HEK293T (cell line): ENCODE measurements at regions not wholly inside any gene's neighbourhood (a gene's known extent, or its start where the extent isn't known, plus 50 kb on each side); places are given as distances from the start of the nearest gene placed in this dataset.

ENCODE experiments used
- BHLHE40 ChIP-seq: fragments of 450-650 bp; IDR thresholded peaks from 2 replicates; pipeline ENCODE4 v1.6.1; 2016; ENCODE audit warnings: mild to moderate bottlenecking, moderate library complexity, borderline replicate concordance
- FOXA1 ChIP-seq: fragments of 450-650 bp; IDR thresholded peaks from 2 replicates; pipeline ENCODE4 v1.6.1; 2016; ENCODE audit warnings: mild to moderate bottlenecking
- FOXK2 ChIP-seq: fragments of 450-650 bp; IDR thresholded peaks from 2 replicates; pipeline ENCODE4 v1.6.1; 2016; ENCODE audit warnings: mild to moderate bottlenecking
- FOXM1 ChIP-seq: fragments of 450-650 bp; IDR thresholded peaks from 2 replicates; pipeline ENCODE4 v1.6.1; 2017; ENCODE audit warnings: mild to moderate bottlenecking, borderline replicate concordance
- HDGF ChIP-seq: fragments of 450-650 bp; IDR thresholded peaks from 2 replicates; pipeline ENCODE4 v1.6.1; 2017; ENCODE audit warnings: antibody characterized with exemption, borderline replicate concordance
- L3MBTL2 ChIP-seq: fragments of 450-650 bp; conservative IDR thresholded peaks from 2 replicates; pipeline ENCODE4 v1.6.1; 2016; ENCODE audit warnings: mild to moderate bottlenecking
- NFRKB ChIP-seq: fragments of 450-650 bp; IDR thresholded peaks from 2 replicates; pipeline ENCODE4 v1.6.1; 2016; ENCODE audit warnings: mild to moderate bottlenecking, moderate library complexity
- PKNOX1 ChIP-seq: fragments of 450-650 bp; IDR thresholded peaks from 2 replicates; pipeline ENCODE4 v1.6.1; 2016
- SP1 ChIP-seq: fragments of 450-650 bp; IDR thresholded peaks from 2 replicates; pipeline ENCODE4 v1.6.1; 2017
- SUZ12 ChIP-seq: fragments of 450-650 bp; IDR thresholded peaks from 2 replicates; pipeline ENCODE4 v1.6.1; 2016; ENCODE audit warnings: mild to moderate bottlenecking
- TARDBP ChIP-seq: fragments of 450-650 bp; IDR thresholded peaks from 2 replicates; pipeline ENCODE4 v1.6.1; 2016
- ZNF384 ChIP-seq: fragments of 450-650 bp; IDR thresholded peaks from 2 replicates; pipeline ENCODE4 v1.6.1; 2016

- TF ChIP-seq NFRKB: no peak
- TF ChIP-seq FOXK2: no peak
- TF ChIP-seq L3MBTL2: no peak
- TF ChIP-seq SP1: no peak
- TF ChIP-seq TARDBP: no peak
- TF ChIP-seq HDGF: no peak
- no peak for TF ChIP-seq FOXM1
- no peak for TF ChIP-seq FOXA1
- TF ChIP-seq BHLHE40: no peak
- TF ChIP-seq PKNOX1: no peak
- TF ChIP-seq ZNF384: no peak
- TF ChIP-seq SUZ12: no peak
Measured at GRCh38 chr6:156398371-156398770, 378.8 kb upstream of the ARID1B start.
